ENCODE measurements at regions not wholly inside any gene's neighbourhood (a gene's known extent, or its start where the extent isn't known, plus 50 kb on each side); places are given as distances from the start of the nearest gene placed in this dataset.

- TF ChIP-seq POLR2A (IDR thresholded peaks at IDR 0.05) = no peak
- TF ChIP-seq CTCF (IDR thresholded peaks at IDR 0.05) = no peak
These were observed 69.0 kb upstream of the TMEM33 start for GRCh38 chr4:41865981-41866798.
